ENCODE measurements at regions not wholly inside any gene's neighbourhood (a gene's known extent, or its start where the extent isn't known, plus 50 kb on each side); places are given as distances from the start of the nearest gene placed in this dataset.

- H3K9me3 Mint-ChIP-seq (ENCODE audit: low read depth) = peaks cover 15% of the 10 kb centered on the region
- no peaks in the 10 kb centered on the region for H3K36me3 Mint-ChIP-seq (ENCODE audit: low read depth)
- H3K4me3 Mint-ChIP-seq (ENCODE audit: unreplicated experiment) = no peak overlapping the region
Measured at GRCh38 chr13:63979951-63980350, 2564.3 kb upstream of the PCDH20 start.

DNA sequence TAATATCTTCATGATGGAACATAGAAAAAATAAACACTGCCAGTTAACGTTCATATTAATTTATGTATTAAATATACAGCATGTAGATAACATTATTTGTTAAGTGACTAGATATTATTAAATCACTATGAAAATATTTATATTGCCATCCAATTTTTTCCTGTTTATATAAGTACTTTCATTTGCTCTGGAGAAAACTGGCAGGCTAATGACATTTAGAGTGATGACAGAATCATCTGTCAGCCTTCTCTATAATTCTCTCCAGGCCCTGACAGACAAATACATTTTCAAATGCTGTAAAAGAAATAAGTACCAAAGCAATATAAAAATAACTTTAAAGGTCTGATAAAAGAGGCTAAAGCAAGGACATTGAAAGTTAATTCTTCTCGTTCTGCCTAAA, 2556.7 kb upstream of the PCDH20 start:
- DNase-seq (ENCODE audit: low spot score) = no peak
- H3K4me1 Mint-ChIP-seq (ENCODE audit: low read depth) = no peaks in the 10 kb centered on the region
- H3K9me3 Mint-ChIP-seq (ENCODE audit: low read depth) = peaks cover 5% of the 10 kb centered on the region
- TF ChIP-seq, protein P1, sequence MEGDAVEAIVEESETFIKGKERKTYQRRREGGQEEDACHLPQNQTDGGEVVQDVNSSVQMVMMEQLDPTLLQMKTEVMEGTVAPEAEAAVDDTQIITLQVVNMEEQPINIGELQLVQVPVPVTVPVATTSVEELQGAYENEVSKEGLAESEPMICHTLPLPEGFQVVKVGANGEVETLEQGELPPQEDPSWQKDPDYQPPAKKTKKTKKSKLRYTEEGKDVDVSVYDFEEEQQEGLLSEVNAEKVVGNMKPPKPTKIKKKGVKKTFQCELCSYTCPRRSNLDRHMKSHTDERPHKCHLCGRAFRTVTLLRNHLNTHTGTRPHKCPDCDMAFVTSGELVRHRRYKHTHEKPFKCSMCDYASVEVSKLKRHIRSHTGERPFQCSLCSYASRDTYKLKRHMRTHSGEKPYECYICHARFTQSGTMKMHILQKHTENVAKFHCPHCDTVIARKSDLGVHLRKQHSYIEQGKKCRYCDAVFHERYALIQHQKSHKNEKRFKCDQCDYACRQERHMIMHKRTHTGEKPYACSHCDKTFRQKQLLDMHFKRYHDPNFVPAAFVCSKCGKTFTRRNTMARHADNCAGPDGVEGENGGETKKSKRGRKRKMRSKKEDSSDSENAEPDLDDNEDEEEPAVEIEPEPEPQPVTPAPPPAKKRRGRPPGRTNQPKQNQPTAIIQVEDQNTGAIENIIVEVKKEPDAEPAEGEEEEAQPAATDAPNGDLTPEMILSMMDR (IDR thresholded peaks at IDR 0.05) = no peak
- no peaks in the 10 kb centered on the region for H3K27me3 Mint-ChIP-seq (ENCODE audit: low read depth)
- H3K4me3 Mint-ChIP-seq (ENCODE audit: unreplicated experiment) = no peak overlapping the region
- H3K36me3 Mint-ChIP-seq (ENCODE audit: low read depth) = no peaks in the 10 kb centered on the region
- no peak overlapping the region for H3K27ac Mint-ChIP-seq (ENCODE audit: unreplicated experiment)

More at GRCh38 chr13:63979951-63980350, 2564.3 kb upstream of the PCDH20 start:
- no peaks in the 10 kb centered on the region for H3K4me1 Mint-ChIP-seq (ENCODE audit: low read depth)
- no peak for DNase-seq (ENCODE audit: low spot score)
- H3K27me3 Mint-ChIP-seq (ENCODE audit: low read depth) = no peaks in the 10 kb centered on the region
- no peak overlapping the region for H3K27ac Mint-ChIP-seq (ENCODE audit: unreplicated experiment)
- TF ChIP-seq, protein P1 (IDR thresholded peaks at IDR 0.05) = no peak

GRCh38 chr13:63954683-63955082, 2539.0 kb upstream of the PCDH20 start:
- Mint-ChIP-seq H3K9me3 (ENCODE audit: low read depth) (peaks cover 26% of the 10 kb centered on the region), H3K36me3 (ENCODE audit: low read depth) (peaks cover 6% of the 10 kb centered on the region), H3K4me1 (ENCODE audit: low read depth) (no peaks in the 10 kb centered on the region), H3K27ac (ENCODE audit: unreplicated experiment) (no peak overlapping the region), H3K4me3 (ENCODE audit: unreplicated experiment) (no peak overlapping the region), H3K27me3 (ENCODE audit: low read depth) (no peaks in the 10 kb centered on the region)
- DNase-seq (ENCODE audit: low spot score) = no peak
- TF ChIP-seq, protein P1 (IDR thresholded peaks at IDR 0.05) = no peak

GRCh38 chr13:63948045-63948444, 2532.4 kb upstream of the PCDH20 start:
- no peak overlapping the region for H3K4me3 Mint-ChIP-seq (ENCODE audit: unreplicated experiment)
- H3K27me3 Mint-ChIP-seq (ENCODE audit: low read depth) = no peaks in the 10 kb centered on the region
- peaks cover 2% of the 10 kb centered on the region for H3K36me3 Mint-ChIP-seq (ENCODE audit: low read depth)
- no peak overlapping the region for H3K27ac Mint-ChIP-seq (ENCODE audit: unreplicated experiment)
- peaks cover 11% of the 10 kb centered on the region for H3K9me3 Mint-ChIP-seq (ENCODE audit: low read depth)
- DNase-seq (ENCODE audit: low spot score) = no peak
- TF ChIP-seq, protein P1 (IDR thresholded peaks at IDR 0.05) = no peak
- H3K4me1 Mint-ChIP-seq (ENCODE audit: low read depth) = peaks cover 3% of the 10 kb centered on the region

GRCh38 chr13:63944911-63945310, 2529.3 kb upstream of the PCDH20 start:
- Mint-ChIP-seq H3K27me3 (ENCODE audit: low read depth) (no peaks in the 10 kb centered on the region), H3K27ac (ENCODE audit: unreplicated experiment) (no peak overlapping the region), H3K4me1 (ENCODE audit: low read depth) (peaks cover 8% of the 10 kb centered on the region), H3K36me3 (ENCODE audit: low read depth) (no peaks in the 10 kb centered on the region), H3K4me3 (ENCODE audit: unreplicated experiment) (no peak overlapping the region), H3K9me3 (ENCODE audit: low read depth) (no peaks in the 10 kb centered on the region)
- DNase-seq (ENCODE audit: low spot score) = no peak
- TF ChIP-seq, protein P1 (IDR thresholded peaks at IDR 0.05) = no peak
